ENCODE measurements at regions not wholly inside any gene's neighbourhood (a gene's known extent, or its start where the extent isn't known, plus 50 kb on each side); places are given as distances from the start of the nearest gene placed in this dataset.

DNA sequence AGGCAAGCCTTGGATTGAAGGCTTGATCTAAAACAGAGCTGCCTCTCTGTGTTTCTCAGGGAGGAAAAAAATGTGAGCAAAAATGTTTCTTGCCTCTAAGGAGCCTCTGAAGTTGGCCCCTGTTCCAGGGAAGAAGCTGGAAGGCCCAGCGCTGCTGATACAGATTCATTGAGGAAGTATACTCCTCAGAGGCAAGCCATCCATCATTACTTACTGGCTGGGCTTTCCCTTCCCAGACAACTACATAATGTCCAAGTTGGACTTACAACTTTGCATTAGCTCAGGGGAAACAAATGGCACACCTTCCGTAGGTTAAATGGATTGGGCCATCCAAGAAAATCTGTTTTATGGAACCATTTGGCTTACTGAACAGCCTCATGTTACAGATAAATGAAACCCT is 263.7 kb upstream of the SEL1L start:
- DNase-seq (no peak), ATAC-seq (no peak)
- CTCF ChIA-PET: no interaction called here
- Mint-ChIP-seq H3K36me3 (no peaks in the 10 kb centered on the region), H3K9me3 (ENCODE audit: low read depth) (no peaks in the 10 kb centered on the region), H3K4me1 (no peaks in the 10 kb centered on the region), H3K27me3 (no peaks in the 10 kb centered on the region), H3K27ac (no peak overlapping the region), H3K4me3 (no peak overlapping the region)

GRCh38 chr14:81801921-81802320 is 268.3 kb upstream of the SEL1L start:
- no peak overlapping the region for H3K4me3 Mint-ChIP-seq
- no peaks in the 10 kb centered on the region for H3K4me1 Mint-ChIP-seq
- no peaks in the 10 kb centered on the region for H3K36me3 Mint-ChIP-seq
- H3K27me3 Mint-ChIP-seq: no peaks in the 10 kb centered on the region
- no peak for DNase-seq
- H3K27ac Mint-ChIP-seq: no peak overlapping the region
- ATAC-seq: no peak
- H3K9me3 Mint-ChIP-seq (ENCODE audit: low read depth): no peaks in the 10 kb centered on the region
- CTCF ChIA-PET: no interaction called here

- H3K27me3 Mint-ChIP-seq: no peaks in the 10 kb centered on the region
- no peak overlapping the region for H3K4me3 Mint-ChIP-seq
- H3K4me1 Mint-ChIP-seq: no peaks in the 10 kb centered on the region
- H3K9me3 Mint-ChIP-seq (ENCODE audit: low read depth): no peaks in the 10 kb centered on the region
- DNase-seq (no peak), ATAC-seq (no peak)
- H3K36me3 Mint-ChIP-seq: no peaks in the 10 kb centered on the region
- no peak overlapping the region for H3K27ac Mint-ChIP-seq
- CTCF ChIA-PET: no interaction called here
Observed at GRCh38 chr14:81802341-81802740, 268.7 kb upstream of the SEL1L start.

GRCh38 chr14:81805785-81806184 is 272.1 kb upstream of the SEL1L start:
- no peaks in the 10 kb centered on the region for H3K27me3 Mint-ChIP-seq
- H3K27ac Mint-ChIP-seq: no peak overlapping the region
- H3K36me3 Mint-ChIP-seq: no peaks in the 10 kb centered on the region
- no peak overlapping the region for H3K4me3 Mint-ChIP-seq
- peaks cover 1% of the 10 kb centered on the region for H3K9me3 Mint-ChIP-seq (ENCODE audit: low read depth)
- no peaks in the 10 kb centered on the region for H3K4me1 Mint-ChIP-seq
- CTCF ChIA-PET: no interaction called here
- ATAC-seq (no peak), DNase-seq (no peak)

GRCh38 chr14:81811705-81812269 is 278.1 kb upstream of the SEL1L start:
- DNase-seq: no peak
- Mint-ChIP-seq H3K9me3 (ENCODE audit: low read depth) (peaks cover 2% of the 10 kb centered on the region), H3K27ac (no peak overlapping the region), H3K4me1 (no peaks in the 10 kb centered on the region), H3K27me3 (no peaks in the 10 kb centered on the region), H3K4me3 (no peak overlapping the region), H3K36me3 (no peaks in the 10 kb centered on the region)
- ATAC-seq: no peak
- CTCF ChIA-PET: no interaction called here

DNA sequence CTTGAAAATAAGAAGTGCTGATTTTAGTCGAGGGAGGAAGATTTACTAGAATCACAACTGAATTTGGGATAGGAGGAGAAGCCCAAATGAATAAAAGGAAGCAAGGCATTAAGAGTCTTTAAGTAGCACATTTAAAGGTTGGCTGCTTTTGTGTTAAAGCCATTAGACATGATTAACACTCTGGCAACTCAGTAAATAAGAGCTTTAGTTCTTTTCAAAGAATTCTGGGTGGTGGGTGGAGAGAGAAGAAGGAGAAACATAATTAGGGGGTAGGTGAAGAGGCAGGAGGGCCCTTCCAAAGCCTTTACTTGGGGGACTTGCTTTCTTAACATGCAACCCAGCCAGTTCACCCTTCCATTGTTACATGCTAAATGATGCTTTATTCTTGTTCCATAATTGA is 284.6 kb upstream of the SEL1L start:
- no peaks in the 10 kb centered on the region for H3K9me3 Mint-ChIP-seq (ENCODE audit: low read depth)
- DNase-seq (no peak), ATAC-seq (no peak)
- no peaks in the 10 kb centered on the region for H3K4me1 Mint-ChIP-seq
- CTCF ChIA-PET: no interaction called here
- H3K4me3 Mint-ChIP-seq: no peak overlapping the region
- H3K36me3 Mint-ChIP-seq: no peaks in the 10 kb centered on the region
- H3K27me3 Mint-ChIP-seq: no peaks in the 10 kb centered on the region
- no peak overlapping the region for H3K27ac Mint-ChIP-seq

GRCh38 chr14:81819344-81819743 is 285.7 kb upstream of the SEL1L start:
- Mint-ChIP-seq H3K4me1 (no peaks in the 10 kb centered on the region), H3K4me3 (no peak overlapping the region), H3K9me3 (ENCODE audit: low read depth) (no peaks in the 10 kb centered on the region), H3K36me3 (no peaks in the 10 kb centered on the region), H3K27me3 (no peaks in the 10 kb centered on the region), H3K27ac (no peak overlapping the region)
- no peak for ATAC-seq
- CTCF ChIA-PET: no interaction called here
- no peak for DNase-seq

GRCh38 chr14:81819910-81820309 is 286.3 kb upstream of the SEL1L start:
- H3K27me3 Mint-ChIP-seq: no peaks in the 10 kb centered on the region
- no peaks in the 10 kb centered on the region for H3K4me1 Mint-ChIP-seq
- no peaks in the 10 kb centered on the region for H3K36me3 Mint-ChIP-seq
- H3K27ac Mint-ChIP-seq: no peak overlapping the region
- no peaks in the 10 kb centered on the region for H3K9me3 Mint-ChIP-seq (ENCODE audit: low read depth)
- no peak overlapping the region for H3K4me3 Mint-ChIP-seq
- no peak for DNase-seq
- no peak for ATAC-seq
- CTCF ChIA-PET: no interaction called here

DNA sequence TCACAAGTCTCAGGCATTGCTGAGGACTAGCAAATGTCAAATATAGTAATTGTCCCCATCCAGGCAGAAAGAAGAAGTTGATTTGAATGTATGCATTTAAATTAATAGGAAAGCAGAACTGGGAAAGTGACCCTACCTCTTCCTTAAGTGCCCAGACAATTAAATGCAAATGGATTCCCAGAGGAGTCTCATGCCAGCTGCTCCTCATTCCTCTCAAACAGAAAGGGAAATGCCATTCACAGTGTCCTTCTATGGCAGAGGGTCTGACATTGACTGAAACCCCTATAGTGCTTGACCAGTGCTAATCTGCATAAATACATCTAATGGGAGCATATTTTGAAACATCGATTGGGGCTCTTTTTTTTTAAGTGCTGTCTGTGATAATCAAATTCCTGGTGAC is 292.4 kb upstream of the SEL1L start:
- Mint-ChIP-seq H3K4me1 (no peaks in the 10 kb centered on the region), H3K36me3 (no peaks in the 10 kb centered on the region), H3K9me3 (ENCODE audit: low read depth) (peaks cover 7% of the 10 kb centered on the region), H3K27me3 (no peaks in the 10 kb centered on the region), H3K4me3 (no peak overlapping the region), H3K27ac (no peak overlapping the region)
- DNase-seq (no peak), ATAC-seq (no peak)
- CTCF ChIA-PET: no interaction called here

GRCh38 chr14:81829447-81829846 is 295.8 kb upstream of the SEL1L start:
- no peaks in the 10 kb centered on the region for H3K36me3 Mint-ChIP-seq
- ATAC-seq (no peak), DNase-seq (no peak)
- H3K4me1 Mint-ChIP-seq: no peaks in the 10 kb centered on the region
- CTCF ChIA-PET: no interaction called here
- no peaks in the 10 kb centered on the region for H3K27me3 Mint-ChIP-seq
- H3K9me3 Mint-ChIP-seq (ENCODE audit: low read depth): peaks cover 7% of the 10 kb centered on the region
- no peak overlapping the region for H3K4me3 Mint-ChIP-seq
- no peak overlapping the region for H3K27ac Mint-ChIP-seq

- CTCF ChIA-PET: no interaction called here
- H3K27me3 Mint-ChIP-seq: no peaks in the 10 kb centered on the region
- no peak overlapping the region for H3K4me3 Mint-ChIP-seq
Observed at GRCh38 chr14:81831128-81831820, 297.6 kb upstream of the SEL1L start.

DNA sequence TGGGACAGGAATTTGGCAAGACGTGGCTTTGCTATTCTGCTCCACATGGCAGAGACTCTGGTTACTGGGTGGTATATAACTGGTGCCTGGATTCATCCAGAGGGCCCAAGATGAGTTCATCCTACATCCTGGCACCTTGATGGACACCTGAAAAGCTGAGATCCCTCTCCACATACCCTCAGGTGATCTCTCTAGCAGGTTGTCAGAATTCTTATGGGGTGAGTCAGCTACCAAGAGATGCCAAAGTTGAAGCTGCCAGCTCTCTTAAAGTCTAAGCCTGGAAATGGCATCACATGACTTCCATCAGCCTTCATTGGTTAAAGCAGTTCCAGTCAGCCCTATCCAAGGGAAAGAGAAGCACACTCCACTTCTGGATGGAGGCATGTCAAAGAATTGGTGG is 300.7 kb upstream of the SEL1L start:
- Mint-ChIP-seq H3K4me1 (no peaks in the 10 kb centered on the region), H3K27ac (no peak overlapping the region), H3K9me3 (ENCODE audit: low read depth) (peaks cover 7% of the 10 kb centered on the region), H3K4me3 (no peak overlapping the region), H3K27me3 (no peaks in the 10 kb centered on the region), H3K36me3 (no peaks in the 10 kb centered on the region)
- ATAC-seq (no peak), DNase-seq (no peak)
- CTCF ChIA-PET: no interaction called here

More at GRCh38 chr14:81831128-81831820, 297.6 kb upstream of the SEL1L start:
- DNase-seq (no peak), ATAC-seq (no peak)
- Mint-ChIP-seq H3K4me1 (no peaks in the 10 kb centered on the region), H3K9me3 (ENCODE audit: low read depth) (peaks cover 11% of the 10 kb centered on the region), H3K27ac (no peak overlapping the region), H3K36me3 (no peaks in the 10 kb centered on the region)

DNA sequence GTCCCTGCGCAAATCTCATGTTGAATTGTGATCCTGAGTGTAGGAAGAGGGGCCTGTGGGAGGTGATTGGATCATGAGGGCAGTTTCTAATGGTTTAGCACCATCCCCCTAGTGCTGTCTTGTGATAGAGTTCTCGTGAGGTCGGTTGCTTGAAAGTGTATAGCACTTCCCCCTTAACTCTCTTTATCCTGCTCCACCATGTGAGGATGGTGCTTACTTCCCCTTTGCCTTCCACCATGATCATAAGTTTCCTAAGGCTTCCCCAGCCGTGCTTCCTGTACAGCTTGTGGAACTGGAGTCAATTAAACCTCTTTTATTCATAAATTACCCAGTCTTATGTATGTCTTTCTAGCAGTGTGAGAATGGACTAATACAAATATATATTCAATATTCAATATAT is 303.7 kb upstream of the SEL1L start:
- ATAC-seq (no peak), DNase-seq (no peak)
- H3K9me3 Mint-ChIP-seq (ENCODE audit: low read depth): peaks cover 7% of the 10 kb centered on the region
- H3K27ac Mint-ChIP-seq: no peak overlapping the region
- H3K27me3 Mint-ChIP-seq: no peaks in the 10 kb centered on the region
- no peak overlapping the region for H3K4me3 Mint-ChIP-seq
- CTCF ChIA-PET: no interaction called here
- no peaks in the 10 kb centered on the region for H3K4me1 Mint-ChIP-seq
- no peaks in the 10 kb centered on the region for H3K36me3 Mint-ChIP-seq

DNA sequence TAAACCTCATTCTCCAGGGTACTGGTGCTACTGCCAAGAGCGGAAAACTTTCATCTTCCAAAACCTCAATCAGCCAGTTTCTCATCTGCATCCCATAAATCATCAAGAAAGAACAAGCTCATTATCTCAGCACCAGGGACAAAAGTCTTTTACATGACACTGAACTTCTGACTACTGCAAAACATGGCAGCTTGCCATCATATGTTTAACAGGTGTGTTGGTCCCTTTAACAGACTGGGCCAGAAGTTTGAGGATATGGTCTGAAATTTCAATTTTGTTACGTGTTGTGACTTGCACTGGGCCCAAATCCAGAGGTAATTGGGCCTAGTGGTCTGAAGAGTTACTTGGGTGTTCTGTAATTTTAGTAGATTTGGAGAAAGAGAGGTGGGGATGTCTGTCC is 305.4 kb upstream of the SEL1L start:
- no peaks in the 10 kb centered on the region for H3K27me3 Mint-ChIP-seq
- no peak overlapping the region for H3K27ac Mint-ChIP-seq
- H3K36me3 Mint-ChIP-seq: no peaks in the 10 kb centered on the region
- H3K4me3 Mint-ChIP-seq: no peak overlapping the region
- no peak for DNase-seq
- ATAC-seq: no peak
- CTCF ChIA-PET: no interaction called here
- H3K9me3 Mint-ChIP-seq (ENCODE audit: low read depth): peaks cover 7% of the 10 kb centered on the region
- H3K4me1 Mint-ChIP-seq: no peaks in the 10 kb centered on the region

DNA sequence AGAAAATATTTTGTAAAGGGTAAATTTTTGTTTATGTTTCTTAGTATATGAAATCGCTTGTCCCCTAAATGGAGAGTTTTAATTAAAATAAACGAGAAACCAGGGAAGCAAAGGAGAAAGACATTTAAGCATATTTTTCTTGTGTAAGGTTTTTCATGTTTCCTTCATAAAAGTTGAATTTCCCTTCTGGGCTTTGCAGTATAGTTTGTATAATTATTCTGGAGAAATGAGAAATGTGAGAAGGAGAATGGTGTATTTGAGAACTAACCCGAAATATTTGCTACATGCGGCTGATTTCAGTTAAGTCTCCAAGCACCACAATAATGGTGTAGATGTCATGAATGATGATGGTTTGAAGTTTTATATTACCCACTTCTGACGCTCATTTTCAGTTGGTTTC is 307.7 kb upstream of the SEL1L start:
- H3K27ac Mint-ChIP-seq: no peak overlapping the region
- no peak overlapping the region for H3K4me3 Mint-ChIP-seq
- no peaks in the 10 kb centered on the region for H3K36me3 Mint-ChIP-seq
- no peaks in the 10 kb centered on the region for H3K4me1 Mint-ChIP-seq
- H3K27me3 Mint-ChIP-seq: no peaks in the 10 kb centered on the region
- ATAC-seq (no peak), DNase-seq (no peak)
- CTCF ChIA-PET: no interaction called here
- H3K9me3 Mint-ChIP-seq (ENCODE audit: low read depth): peaks cover 3% of the 10 kb centered on the region

All from activated CD8-positive, alpha-beta memory T cell treated with anti-CD3 and anti-CD28 coated beads, Interleukin-2, amount 10 ng/mL, durations not matched to agents 7 days and 5 days (primary cell).